OCI-LY1 (cell line): ENCODE measurements at regions not wholly inside any gene's neighbourhood (a gene's known extent, or its start where the extent isn't known, plus 50 kb on each side); places are given as distances from the start of the nearest gene placed in this dataset.

Experiments used
- H2AFZ ChIP-seq: fragments of 200-600 bp; sonication (generic), shearing (Covaris generic); 2 replicates; pipeline ENCODE4 v1.6.0; 2014; ENCODE audit warnings: antibody characterized with exemption, mild to moderate bottlenecking, low read length
- H3F3A ChIP-seq: fragments of 200-600 bp; sonication (generic), shearing (Covaris generic); 2 replicates; pipeline ENCODE4 v1.6.0; 2014; ENCODE audit warnings: mild to moderate bottlenecking, antibody characterized with exemption, low read length, moderate library complexity; ENCODE audit not compliant: insufficient read depth
- H3K27ac ChIP-seq: fragments of 200-600 bp; sonication (generic); 2 replicates; pipeline ENCODE4 v1.5.1; 2014; ENCODE audit warnings: low read length, mixed run types, mild to moderate bottlenecking, low read depth; ENCODE audit not compliant: poor library complexity, severe bottlenecking
- H3K27me3 ChIP-seq: fragments of 200-600 bp; sonication (generic); 2 replicates; pipeline ENCODE4 v1.6.0; 2014; ENCODE audit warnings: antibody characterized with exemption, mild to moderate bottlenecking, low read length, moderate library complexity; ENCODE audit not compliant: insufficient read depth
- H3K36me3 ChIP-seq: fragments of 200-600 bp; sonication (generic); 2 replicates; pipeline ENCODE4 v1.6.1; 2014; ENCODE audit warnings: mild to moderate bottlenecking, antibody characterized with exemption, low read length, moderate library complexity, mixed read lengths; ENCODE audit not compliant: insufficient read depth
- H3K4me1 ChIP-seq: fragments of 200-600 bp; sonication (generic); 2 replicates; pipeline ENCODE4 v1.5.1; 2014; ENCODE audit warnings: mild to moderate bottlenecking, low read length, moderate library complexity; ENCODE audit not compliant: insufficient read depth, severe bottlenecking
- H3K4me2 ChIP-seq: fragments of 200-600 bp; sonication (generic), shearing (Covaris generic); 2 replicates; pipeline ENCODE4 v1.6.1; 2014; ENCODE audit warnings: low read length
- H3K4me3 ChIP-seq: fragments of 200-600 bp; sonication (generic); 2 replicates; pipeline ENCODE4 v1.5.1; 2014; ENCODE audit warnings: low read length, low read depth, mild to moderate bottlenecking, mixed read lengths; ENCODE audit not compliant: poor library complexity, severe bottlenecking
- H3K79me2 ChIP-seq: fragments of 200-600 bp; shearing (Covaris generic); 2 replicates; pipeline ENCODE4 v1.6.1; 2016; ENCODE audit warnings: mixed run types, low read length, mixed read lengths; ENCODE audit not compliant: insufficient read depth
- H3K9ac ChIP-seq: fragments of 200-600 bp; sonication (generic), shearing (Covaris generic); 2 replicates; pipeline ENCODE4 v1.6.1; 2014; ENCODE audit warnings: mild to moderate bottlenecking, low read length, mixed read lengths
- H3K9me2 ChIP-seq: fragments of 200-600 bp; sonication (generic), shearing (Covaris generic); 2 replicates; pipeline ENCODE4 v1.6.1; 2014; ENCODE audit warnings: low read depth, mild to moderate bottlenecking, low read length, mixed read lengths
- H3K9me3 ChIP-seq: fragments of 200-600 bp; shearing (Covaris generic); 2 replicates; pipeline ENCODE4 v1.6.1; 2014; ENCODE audit warnings: low read length, mixed read lengths
- H4K20me1 ChIP-seq: fragments of 200-600 bp; sonication (generic), shearing (Covaris generic); 2 replicates; pipeline ENCODE4 v1.6.0; 2016; ENCODE audit warnings: mild to moderate bottlenecking, low read length; ENCODE audit not compliant: insufficient read depth
- EZH2 ChIP-seq: fragments of 200-600 bp; sonication (generic), shearing (Covaris generic); IDR thresholded peaks from 2 replicates; pipeline ENCODE4 v1.8.0; 2017; ENCODE audit warnings: borderline replicate concordance, mixed run types, mild to moderate bottlenecking, antibody characterized with exemption, low read length, moderate library complexity, mixed read lengths
- TF ChIP-seq, protein P1 (sequence below): fragments of 200-600 bp; sonication (generic), shearing (Covaris generic); IDR thresholded peaks from 2 replicates; pipeline ENCODE4 v1.5.1; 2017; ENCODE audit warnings: mild to moderate bottlenecking, antibody characterized with exemption, low read length, moderate library complexity, mixed read lengths

DNA sequence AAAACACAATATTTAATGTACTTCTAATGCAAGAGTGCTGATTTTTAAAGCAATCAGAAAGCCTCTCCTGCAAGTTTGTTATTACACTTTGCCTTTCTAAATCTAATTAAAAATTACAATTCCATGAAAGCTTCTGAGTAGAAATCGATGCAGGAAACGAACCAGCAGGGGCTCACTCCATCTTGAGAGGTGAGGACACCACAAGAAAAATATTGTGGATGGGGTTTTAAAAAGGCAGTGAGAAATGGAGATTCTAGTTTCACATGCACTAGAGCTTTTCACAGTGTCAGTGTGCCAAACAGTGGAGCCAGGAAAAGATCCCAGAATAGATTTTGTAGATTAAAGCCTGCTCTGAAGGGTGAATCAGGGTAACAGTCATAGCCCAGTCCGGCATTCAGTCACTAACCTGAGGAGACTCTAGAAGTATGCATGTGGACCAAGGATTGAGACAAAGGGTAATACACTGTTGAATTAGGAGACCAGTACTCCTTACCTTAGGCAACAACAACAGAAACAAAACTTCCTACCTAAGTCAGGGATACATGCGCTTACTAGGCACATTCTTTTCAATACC is 362.3 kb downstream of the NAF1 start:
- Histone ChIP-seq H3K27ac (no peak overlapping the region), H3K79me2 (no peaks in the 10 kb centered on the region), H3K4me2 (no peak overlapping the region), H3K9ac (no peak overlapping the region), H3K4me1 (no peaks in the 10 kb centered on the region), H2AFZ (no peak overlapping the region), H3K4me3 (no peak overlapping the region), H3K27me3 (no peaks in the 10 kb centered on the region), H3K9me3 (no peaks in the 10 kb centered on the region), H3K36me3 (no peaks in the 10 kb centered on the region), H4K20me1 (no peaks in the 10 kb centered on the region), H3K9me2 (no peaks in the 10 kb centered on the region), H3F3A (no peaks in the 10 kb centered on the region)
- TF ChIP-seq EZH2 = no peak
- TF ChIP-seq, protein P1, sequence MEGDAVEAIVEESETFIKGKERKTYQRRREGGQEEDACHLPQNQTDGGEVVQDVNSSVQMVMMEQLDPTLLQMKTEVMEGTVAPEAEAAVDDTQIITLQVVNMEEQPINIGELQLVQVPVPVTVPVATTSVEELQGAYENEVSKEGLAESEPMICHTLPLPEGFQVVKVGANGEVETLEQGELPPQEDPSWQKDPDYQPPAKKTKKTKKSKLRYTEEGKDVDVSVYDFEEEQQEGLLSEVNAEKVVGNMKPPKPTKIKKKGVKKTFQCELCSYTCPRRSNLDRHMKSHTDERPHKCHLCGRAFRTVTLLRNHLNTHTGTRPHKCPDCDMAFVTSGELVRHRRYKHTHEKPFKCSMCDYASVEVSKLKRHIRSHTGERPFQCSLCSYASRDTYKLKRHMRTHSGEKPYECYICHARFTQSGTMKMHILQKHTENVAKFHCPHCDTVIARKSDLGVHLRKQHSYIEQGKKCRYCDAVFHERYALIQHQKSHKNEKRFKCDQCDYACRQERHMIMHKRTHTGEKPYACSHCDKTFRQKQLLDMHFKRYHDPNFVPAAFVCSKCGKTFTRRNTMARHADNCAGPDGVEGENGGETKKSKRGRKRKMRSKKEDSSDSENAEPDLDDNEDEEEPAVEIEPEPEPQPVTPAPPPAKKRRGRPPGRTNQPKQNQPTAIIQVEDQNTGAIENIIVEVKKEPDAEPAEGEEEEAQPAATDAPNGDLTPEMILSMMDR = no peak

DNA sequence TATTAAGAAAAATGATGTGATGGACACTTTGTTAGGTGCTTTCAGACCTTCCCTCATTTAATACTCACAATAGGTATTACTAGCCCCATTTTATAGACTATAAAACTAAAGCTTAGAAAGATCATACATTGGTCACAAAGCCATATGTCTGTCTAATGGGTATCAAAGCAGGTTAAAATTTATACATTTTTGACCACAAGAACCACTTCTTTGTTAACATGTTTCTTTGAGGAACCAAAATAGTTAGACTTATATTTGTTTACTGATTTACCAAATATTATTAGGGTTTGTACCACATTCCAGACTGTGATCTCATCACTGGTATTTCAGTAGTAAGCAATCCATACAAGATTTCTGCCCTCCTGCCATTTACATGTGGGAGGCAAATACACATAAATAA is 363.3 kb downstream of the NAF1 start:
- Histone ChIP-seq H3K9me2 (no peaks in the 10 kb centered on the region), H3K9ac (no peak overlapping the region), H3F3A (no peaks in the 10 kb centered on the region), H3K4me1 (no peaks in the 10 kb centered on the region), H2AFZ (no peak overlapping the region), H3K9me3 (no peaks in the 10 kb centered on the region), H3K27me3 (no peaks in the 10 kb centered on the region), H3K4me2 (no peak overlapping the region), H3K36me3 (no peaks in the 10 kb centered on the region), H4K20me1 (no peaks in the 10 kb centered on the region), H3K4me3 (no peak overlapping the region), H3K27ac (no peak overlapping the region), H3K79me2 (no peaks in the 10 kb centered on the region)
- TF ChIP-seq, protein P1 = no peak
- TF ChIP-seq EZH2 = no peak

GRCh38 chr4:162797108-162797507 is 369.6 kb downstream of the NAF1 start:
- Histone ChIP-seq H2AFZ (no peak overlapping the region), H3K27me3 (no peaks in the 10 kb centered on the region), H3F3A (no peaks in the 10 kb centered on the region), H3K27ac (no peak overlapping the region), H3K36me3 (no peaks in the 10 kb centered on the region), H3K4me1 (no peaks in the 10 kb centered on the region), H3K9ac (no peak overlapping the region), H3K9me2 (no peaks in the 10 kb centered on the region), H3K4me2 (no peak overlapping the region), H3K9me3 (no peaks in the 10 kb centered on the region), H3K4me3 (no peak overlapping the region), H4K20me1 (no peaks in the 10 kb centered on the region), H3K79me2 (no peaks in the 10 kb centered on the region)
- TF ChIP-seq EZH2 = no peak
- TF ChIP-seq, protein P1 = no peak
